ENCODE measurements at regions not wholly inside any gene's neighbourhood (a gene's known extent, or its start where the extent isn't known, plus 50 kb on each side); places are given as distances from the start of the nearest gene placed in this dataset.

DNA sequence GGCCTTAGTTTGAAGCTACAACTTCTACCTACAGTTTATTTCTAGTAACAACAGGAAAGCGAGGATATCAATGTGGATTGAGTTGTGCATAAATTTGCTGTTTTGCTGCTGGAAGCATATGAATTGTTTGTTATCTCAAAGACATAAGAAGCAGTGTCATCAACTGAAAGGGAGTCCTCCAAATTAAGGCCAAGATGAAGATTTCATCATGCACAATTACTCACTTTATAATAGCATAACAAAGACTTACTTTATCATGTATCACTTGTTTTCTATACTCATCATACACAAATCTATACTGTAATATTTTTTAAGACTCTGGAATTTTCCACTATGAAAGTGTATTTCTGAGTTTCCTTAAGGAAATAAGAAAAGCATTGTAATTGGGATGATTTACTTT is 136.1 kb upstream of the FANCL start:
- TF ChIP-seq CTCF (IDR thresholded peaks at IDR 0.05) (no peak), POLR2A (IDR thresholded peaks at IDR 0.05) (no peak), EP300 (IDR thresholded peaks at IDR 0.05) (no peak)
